Spleen (tissue), 11 donors: ENCODE measurements at regions not wholly inside any gene's neighbourhood (a gene's known extent, or its start where the extent isn't known, plus 50 kb on each side); places are given as distances from the start of the nearest gene placed in this dataset.

ENCODE experiments used
- DNase-seq: peaks from one replicate; pipeline ENCODE4 v3.0.0-alpha.2; 2020
- H3K27ac ChIP-seq, 8 donors: fragments of 200-600 bp; sonication (generic) in 7 of 8; 1 replicate in 4 of 8; 2 replicates in 4 of 8; pipeline versions ENCODE4 v1.5.0 to v1.8.0; 2016 to 2021; ENCODE audit warnings: inconsistent platforms in 4 of 8, mild to moderate bottlenecking in 4 of 8, moderate library complexity in 1 of 8
- H3K27me3 ChIP-seq, 7 donors: fragments of 200-600 bp; sonication (generic) in 6 of 7; replicated peaks in 1 of 7; 1 replicate in 4 of 7; 2 replicates in 3 of 7; pipeline versions ENCODE4 v1.5.0 to v1.8.0; 2016 to 2021; ENCODE audit warnings: inconsistent platforms in 3 of 7, mild to moderate bottlenecking in 1 of 7
- H3K36me3 ChIP-seq, 6 donors: fragments of 200-600 bp; sonication (generic) in 5 of 6; 1 replicate in 4 of 6; 2 replicates in 2 of 6; pipeline versions ENCODE4 v1.5.0 to v1.8.0; 2016 to 2021; ENCODE audit warnings: inconsistent platforms in 2 of 6
- H3K4me1 ChIP-seq, 6 donors: fragments of 200-600 bp; sonication (generic) in 5 of 6; 1 replicate in 3 of 6; 2 replicates in 3 of 6; pipeline versions ENCODE4 v1.5.0 to v1.8.0; 2016 to 2021; ENCODE audit warnings: inconsistent platforms in 3 of 6
- H3K4me3 ChIP-seq, 8 donors: fragments of 200-600 bp; sonication (generic) in 7 of 8; 1 replicate in 4 of 8; 2 replicates in 4 of 8; pipeline versions ENCODE4 v1.5.0 to v1.8.0; 2016 to 2021; ENCODE audit warnings: inconsistent platforms in 4 of 8, mild to moderate bottlenecking in 4 of 8, moderate library complexity in 2 of 8
- H3K9me3 ChIP-seq, 8 donors: fragments of 200-600 bp; sonication (generic) in 7 of 8; 1 replicate in 4 of 8; 2 replicates in 4 of 8; pipeline versions ENCODE4 v1.5.0 to v1.8.0; 2016 to 2021; ENCODE audit warnings: inconsistent platforms in 4 of 8
- POLR2A ChIP-seq, 3 donors: fragments of 450-650 bp; IDR thresholded peaks; one replicate each; pipeline ENCODE4 v1.5.1; 2017; ENCODE audit warnings: antibody characterized with exemption in 3 of 3, mild to moderate bottlenecking in 1 of 3
- POLR2AphosphoS5 ChIP-seq, 3 donors: sonication (generic); formaldehyde crosslinking; IDR thresholded peaks; one replicate each; pipeline ENCODE4 v1.5.1; 2017; ENCODE audit warnings: antibody characterized with exemption in 3 of 3
- WGBS, 5 donors: extraction: QIAGEN DNeasy Blood & Tissue Kit in 3 of 5; methylation state at CpG; one replicate each; pipeline versions ENCODE4 v1.1.5 to v1.1.7; 2013 to 2018; 5-methylcytosine and 5-hydroxymethylcytosine counted together
- intact Hi-C: fragments of 100-400 bp; cut with DNase I; formaldehyde crosslinking; loops from one replicate; pipeline ENCODE4 v1.15.0; 2023; ENCODE audit warnings: low total_unique reads
- TF ChIP-seq, protein P1 (sequence below), 11 experiments: fragments of 200-600 bp in 7 of 11; fragments of 450-650 bp in 4 of 11; sonication (generic) in 4 of 11; IDR thresholded peaks in 8 of 11; conservative IDR thresholded peaks in 3 of 11; 1 replicate in 7 of 11; 2 replicates in 4 of 11; pipeline versions ENCODE4 v1.4.0 to v1.8.0; 2016 to 2021; ENCODE audit warnings: antibody characterized with exemption in 11 of 11, inconsistent platforms in 4 of 11, mild to moderate bottlenecking in 1 of 11
- donor health status: healthy with polysubstance abuse.
- donor health status: DM: no; HTN: no; CAD: no; lungs with moderate emphysema.
- donor health status: DM: no; HTN: no; CAD: no.
- donor health status: Bipolar disorder and iron deficiency.
- donor health status: healthy.
- donor health status: DM: no; HTN: no; CAD: no.
- donor health status: DM: yes; HTN: yes; CAD: no.

DNA sequence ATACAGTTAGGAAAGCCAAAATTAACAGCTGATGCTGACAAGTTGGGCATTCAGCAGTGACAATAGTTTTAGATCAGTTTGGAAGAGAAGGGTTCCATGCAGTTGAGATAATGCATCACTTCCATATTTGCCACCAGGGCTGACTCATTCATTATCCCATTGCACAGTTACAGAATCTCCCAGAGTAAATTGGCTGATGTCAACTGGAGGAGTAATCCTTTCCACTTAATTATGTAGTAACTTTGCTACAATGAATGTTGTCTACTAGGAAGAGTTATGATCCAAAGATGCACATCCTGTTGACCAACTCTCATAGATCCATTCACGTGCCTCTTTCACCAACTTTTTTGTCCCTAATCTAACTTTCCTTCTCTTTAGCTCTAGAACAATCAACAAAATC, 123.3 kb upstream of the LUZP2 start:
- WGBS, 5 donors: 54 to 83% (median 76%) methylated on average over 1 of the region's 1 CpG

DNA sequence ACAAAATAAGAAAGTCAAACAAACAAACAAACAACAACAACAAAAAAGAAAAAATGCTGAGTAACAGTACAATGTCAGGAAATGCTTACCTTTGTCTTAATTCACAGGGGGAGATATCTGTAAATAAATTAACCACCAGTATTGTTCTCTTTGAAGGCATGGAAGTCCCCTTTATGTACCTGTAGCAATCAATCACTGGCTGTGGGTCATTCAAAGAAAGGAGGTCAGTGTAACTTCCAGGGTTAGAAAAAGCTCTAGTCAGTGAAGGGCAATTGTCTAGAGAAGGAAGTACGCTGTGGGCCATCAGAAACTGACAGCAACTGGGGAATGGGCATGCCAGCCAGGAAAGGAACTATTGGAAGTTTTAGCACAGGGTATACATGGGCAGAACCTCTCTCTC, 121.5 kb upstream of the LUZP2 start:
- no peak for DNase-seq
- WGBS, 5 donors: 53 to 74% (median 64%) methylated on average over 1 of the region's 1 CpG
- Histone ChIP-seq H3K4me3 (no peak overlapping the region), H3K27ac (no peak overlapping the region), H3K9me3 (no peaks in the 10 kb centered on the region), H3K36me3 (no peaks in the 10 kb centered on the region), H3K4me1 (no peaks in the 10 kb centered on the region), H3K27me3 (no peaks in the 10 kb centered on the region)
- TF ChIP-seq POLR2AphosphoS5 (IDR thresholded peaks at IDR 0.05) (no peak), POLR2A (IDR thresholded peaks at IDR 0.05) (no peak)
- TF ChIP-seq, protein P1, sequence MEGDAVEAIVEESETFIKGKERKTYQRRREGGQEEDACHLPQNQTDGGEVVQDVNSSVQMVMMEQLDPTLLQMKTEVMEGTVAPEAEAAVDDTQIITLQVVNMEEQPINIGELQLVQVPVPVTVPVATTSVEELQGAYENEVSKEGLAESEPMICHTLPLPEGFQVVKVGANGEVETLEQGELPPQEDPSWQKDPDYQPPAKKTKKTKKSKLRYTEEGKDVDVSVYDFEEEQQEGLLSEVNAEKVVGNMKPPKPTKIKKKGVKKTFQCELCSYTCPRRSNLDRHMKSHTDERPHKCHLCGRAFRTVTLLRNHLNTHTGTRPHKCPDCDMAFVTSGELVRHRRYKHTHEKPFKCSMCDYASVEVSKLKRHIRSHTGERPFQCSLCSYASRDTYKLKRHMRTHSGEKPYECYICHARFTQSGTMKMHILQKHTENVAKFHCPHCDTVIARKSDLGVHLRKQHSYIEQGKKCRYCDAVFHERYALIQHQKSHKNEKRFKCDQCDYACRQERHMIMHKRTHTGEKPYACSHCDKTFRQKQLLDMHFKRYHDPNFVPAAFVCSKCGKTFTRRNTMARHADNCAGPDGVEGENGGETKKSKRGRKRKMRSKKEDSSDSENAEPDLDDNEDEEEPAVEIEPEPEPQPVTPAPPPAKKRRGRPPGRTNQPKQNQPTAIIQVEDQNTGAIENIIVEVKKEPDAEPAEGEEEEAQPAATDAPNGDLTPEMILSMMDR (IDR thresholded peaks at IDR 0.05 in 8 of 11, conservative IDR thresholded peaks at IDR 0.05 in 3 of 11): no peak
- intact Hi-C loops: no loop called here

More for the DNA sequence above, 123.3 kb upstream of the LUZP2 start:
- TF ChIP-seq POLR2AphosphoS5 (IDR thresholded peaks at IDR 0.05) (no peak), POLR2A (IDR thresholded peaks at IDR 0.05) (no peak)
- no peak overlapping the region for H3K27ac ChIP-seq
- no peaks in the 10 kb centered on the region for H3K27me3 ChIP-seq
- no peaks in the 10 kb centered on the region for H3K4me1 ChIP-seq
- no peak overlapping the region for H3K4me3 ChIP-seq
- no peak for DNase-seq
- no peaks in the 10 kb centered on the region for H3K9me3 ChIP-seq
- intact Hi-C loops: no loop called here
- no peaks in the 10 kb centered on the region for H3K36me3 ChIP-seq

DNA sequence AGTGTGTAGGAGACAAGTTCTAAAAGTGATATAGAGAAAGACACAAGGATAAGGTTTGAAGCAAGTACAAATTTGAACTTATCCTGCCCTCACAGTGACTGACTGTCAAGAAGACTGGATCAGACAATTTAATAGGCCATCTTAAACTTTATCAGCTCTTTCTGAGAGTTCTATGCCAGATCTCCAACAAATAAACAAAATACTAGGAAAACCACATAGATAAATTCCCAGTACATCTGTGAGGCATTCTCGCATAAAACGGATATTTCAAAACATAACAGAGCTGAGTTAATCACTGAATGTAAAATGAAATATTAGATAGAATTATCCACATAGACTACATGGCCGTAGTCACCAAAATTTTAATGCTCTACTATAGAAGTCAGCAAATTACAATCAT, 120.9 kb upstream of the LUZP2 start:
- H3K27ac ChIP-seq: no peak overlapping the region
- H3K9me3 ChIP-seq: no peaks in the 10 kb centered on the region
- DNase-seq: no peak
- WGBS, 5 donors: 82 to 93% (median 87%) methylated on average over 3 of the region's 3 CpGs
- no peaks in the 10 kb centered on the region for H3K27me3 ChIP-seq
- H3K4me3 ChIP-seq: no peak overlapping the region
- intact Hi-C loops: no loop called here
- TF ChIP-seq POLR2AphosphoS5 (IDR thresholded peaks at IDR 0.05) (no peak), POLR2A (IDR thresholded peaks at IDR 0.05) (no peak)
- TF ChIP-seq, protein P1 (IDR thresholded peaks at IDR 0.05 in 8 of 11, conservative IDR thresholded peaks at IDR 0.05 in 3 of 11): no peak
- H3K36me3 ChIP-seq: no peaks in the 10 kb centered on the region
- no peaks in the 10 kb centered on the region for H3K4me1 ChIP-seq

DNA sequence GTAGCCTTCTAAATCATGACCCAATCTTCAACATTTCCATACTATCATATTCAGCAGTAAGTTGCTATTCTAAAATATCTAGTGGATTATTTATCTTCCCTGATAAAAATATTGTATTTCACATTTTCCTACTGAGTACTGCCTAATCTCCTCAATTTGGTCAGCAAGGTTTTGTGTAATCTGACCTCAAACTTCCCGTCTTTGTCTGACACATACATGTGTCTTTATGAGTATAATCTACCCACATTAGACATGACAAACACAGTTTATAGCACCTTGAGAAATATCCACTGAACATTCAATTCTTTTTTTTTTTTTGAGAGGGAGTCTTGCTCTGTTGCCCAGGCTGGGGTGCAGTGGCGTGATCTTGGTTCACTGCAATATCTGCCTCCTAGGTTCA, 113.7 kb upstream of the LUZP2 start:
- DNase-seq: no peak
- Histone ChIP-seq H3K4me1 (no peaks in the 10 kb centered on the region), H3K27ac (no peak overlapping the region), H3K4me3 (no peak overlapping the region), H3K27me3 (no peaks in the 10 kb centered on the region), H3K36me3 (no peaks in the 10 kb centered on the region), H3K9me3 (peaks cover 0 to 4% (median 0%) of the 10 kb centered on the region in 8 donors)
- TF ChIP-seq POLR2AphosphoS5 (IDR thresholded peaks at IDR 0.05) (no peak), POLR2A (IDR thresholded peaks at IDR 0.05) (no peak)
- TF ChIP-seq, protein P1 (IDR thresholded peaks at IDR 0.05 in 8 of 11, conservative IDR thresholded peaks at IDR 0.05 in 3 of 11): no peak
- WGBS, 5 donors: 81 to 90% (median 87%) methylated on average over 2 of the region's 2 CpGs
- intact Hi-C loops: no loop called here

DNA sequence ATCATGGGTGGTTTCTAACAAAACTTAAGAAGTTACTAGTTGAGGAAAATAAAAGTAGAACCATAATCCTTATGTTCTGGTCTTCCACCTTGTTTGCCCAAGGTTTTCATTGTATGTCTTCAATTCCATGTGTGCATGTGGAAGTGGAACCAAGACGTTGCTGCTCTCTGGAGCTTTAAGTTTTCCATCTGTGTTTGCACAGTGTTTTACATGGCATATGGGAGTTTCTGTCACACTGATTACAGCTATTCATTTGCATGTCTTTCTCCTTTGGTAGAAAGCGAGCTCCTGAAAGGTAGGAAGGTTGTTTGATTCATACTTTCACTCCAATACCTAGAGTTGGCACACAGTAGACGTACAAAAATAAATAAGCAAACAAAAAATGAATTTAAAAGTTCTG, 112.6 kb upstream of the LUZP2 start:
- no peaks in the 10 kb centered on the region for H3K27me3 ChIP-seq
- no peak overlapping the region for H3K4me3 ChIP-seq
- peaks cover 0 to 4% (median 0%) of the 10 kb centered on the region in 8 donors for H3K9me3 ChIP-seq
- no peaks in the 10 kb centered on the region for H3K36me3 ChIP-seq
- no peak for TF ChIP-seq POLR2A (IDR thresholded peaks at IDR 0.05)
- TF ChIP-seq, protein P1 (IDR thresholded peaks at IDR 0.05 in 8 of 11, conservative IDR thresholded peaks at IDR 0.05 in 3 of 11): no peak
- TF ChIP-seq POLR2AphosphoS5 (IDR thresholded peaks at IDR 0.05): no peak
- H3K4me1 ChIP-seq: no peaks in the 10 kb centered on the region
- DNase-seq: no peak
- no peak overlapping the region for H3K27ac ChIP-seq
- intact Hi-C loops: no loop called here
- 36 to 63% (median 50%) methylated on average over 3 of the region's 3 CpGs for WGBS, 5 donors
